IPS-NIHi11 (cell line): ENCODE measurements at regions not wholly inside any gene's neighbourhood (a gene's known extent, or its start where the extent isn't known, plus 50 kb on each side); places are given as distances from the start of the nearest gene placed in this dataset.
"Not testable (repeated sequence)": the region's sequence is repeated elsewhere in the genome, so short reads cannot be mapped to it uniquely, and the experiment has no call there.

ENCODE experiments used
- DNase-seq: peaks from one replicate; pipeline ENCODE4 v3.0.0; 2012; ENCODE audit warnings: mixed read lengths, low spot score

DNA sequence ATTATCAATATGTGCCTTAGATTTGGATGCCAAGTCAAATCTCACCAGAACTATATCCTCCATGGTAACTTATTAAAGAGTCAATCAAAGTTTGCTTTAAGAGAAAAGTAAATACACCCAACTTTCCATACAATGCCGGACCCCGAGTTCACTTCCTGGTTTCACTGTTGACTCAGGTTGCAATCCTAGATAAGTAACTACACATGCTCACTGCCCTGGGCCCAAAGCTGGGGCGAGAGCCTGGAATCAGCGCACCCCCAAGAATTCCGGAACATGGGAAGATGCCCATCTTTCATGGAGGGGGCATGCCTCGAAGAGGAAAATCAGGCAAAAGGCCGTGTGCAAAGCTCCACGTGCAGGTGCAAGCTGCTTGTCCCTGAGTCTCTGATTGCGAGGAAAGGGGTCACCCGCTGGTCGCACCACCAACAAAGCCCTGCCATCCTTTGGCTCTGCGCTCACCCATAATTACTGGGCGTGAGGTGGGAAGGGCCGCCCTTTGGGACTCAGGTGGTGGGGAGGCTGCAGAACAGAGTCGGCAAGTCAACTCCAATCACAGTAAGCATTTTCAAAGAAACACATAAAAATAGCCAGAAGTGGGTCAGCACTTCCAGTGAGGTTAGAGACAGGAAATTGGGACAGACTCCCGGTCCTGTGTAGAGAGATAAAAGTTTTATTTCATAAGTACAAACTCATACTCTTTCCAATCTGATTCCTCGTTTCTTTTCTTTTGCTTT, 167.7 kb downstream of the TOMM20 start:
- no peak for DNase-seq

- no peak for DNase-seq
Observed at GRCh38 chr1:234958706-234959657, 169.7 kb downstream of the TOMM20 start.

- peak; percentile 21 for DNase-seq
Observed at GRCh38 chr1:234958066-234958705, 170.5 kb downstream of the TOMM20 start.

DNA sequence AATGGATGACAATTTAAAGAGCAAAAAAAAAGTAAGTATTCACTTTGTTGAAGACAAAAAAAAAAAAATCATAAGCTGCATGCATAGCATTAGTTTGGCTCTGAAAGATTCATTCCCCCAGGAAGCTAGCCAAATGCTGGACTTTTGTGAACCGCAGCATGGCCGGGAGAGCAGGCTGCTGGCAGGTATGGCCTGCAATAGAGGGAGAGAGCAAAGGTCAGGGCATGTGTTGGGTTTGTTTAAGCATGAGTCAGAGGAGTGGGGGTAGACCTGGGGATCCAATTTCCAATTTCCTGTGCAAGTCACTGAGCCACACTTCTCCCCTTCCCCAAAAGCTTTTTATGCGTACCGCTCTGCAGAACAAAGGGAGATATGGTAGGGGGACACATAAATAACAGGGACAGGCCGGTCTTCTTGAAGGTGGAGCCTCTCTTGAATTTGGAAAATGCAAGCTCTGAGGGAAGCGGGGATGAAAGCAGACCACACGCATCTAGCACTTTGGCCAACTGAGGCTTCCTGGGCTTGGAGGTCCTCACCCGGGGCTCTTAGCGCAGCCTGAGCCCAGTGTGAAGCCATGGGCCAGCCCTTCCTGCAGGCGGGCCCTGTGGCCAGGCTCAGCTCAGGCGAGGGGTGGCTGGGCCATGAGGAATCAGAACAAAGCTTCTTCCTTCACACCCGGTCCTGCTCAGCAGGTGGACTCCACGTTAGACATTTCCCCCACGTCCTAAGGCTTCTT, 171.1 kb downstream of the TOMM20 start:
- DNase-seq: peak; percentile 70

GRCh38 chr1:234956821-234957329, 171.8 kb downstream of the TOMM20 start:
- peak; percentile 53 for DNase-seq

GRCh38 chr1:234955107-234955731, 173.4 kb downstream of the TOMM20 start:
- DNase-seq: no peak

DNA sequence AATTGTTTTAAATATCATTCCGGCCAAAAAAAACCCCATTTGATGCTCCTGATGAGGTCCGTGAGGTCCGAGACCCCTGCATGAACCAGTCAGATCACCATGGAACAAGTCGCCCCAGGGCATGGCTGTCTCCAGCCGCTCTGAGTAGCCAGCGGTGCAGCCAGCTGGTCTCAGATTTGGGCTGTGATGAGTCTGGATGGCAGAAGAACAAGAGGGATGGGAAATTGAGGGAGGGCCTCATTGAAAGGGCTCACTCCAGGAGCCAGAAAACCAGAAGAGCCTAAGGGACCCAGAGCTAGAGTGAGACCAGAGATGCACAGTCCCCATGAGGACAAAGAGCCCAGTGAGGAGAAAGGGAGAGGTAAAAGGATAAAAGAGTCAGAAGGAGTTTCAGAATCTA, 174.0 kb downstream of the TOMM20 start:
- DNase-seq: no peak

GRCh38 chr1:234953655-234954405, 174.8 kb downstream of the TOMM20 start:
- DNase-seq: no peak

- no peak for DNase-seq
Observed at GRCh38 chr1:234950598-234950997, 178.0 kb downstream of the TOMM20 start.

GRCh38 chr1:234949528-234949927, 179.1 kb downstream of the TOMM20 start:
- not testable (repeated sequence) for DNase-seq

DNA sequence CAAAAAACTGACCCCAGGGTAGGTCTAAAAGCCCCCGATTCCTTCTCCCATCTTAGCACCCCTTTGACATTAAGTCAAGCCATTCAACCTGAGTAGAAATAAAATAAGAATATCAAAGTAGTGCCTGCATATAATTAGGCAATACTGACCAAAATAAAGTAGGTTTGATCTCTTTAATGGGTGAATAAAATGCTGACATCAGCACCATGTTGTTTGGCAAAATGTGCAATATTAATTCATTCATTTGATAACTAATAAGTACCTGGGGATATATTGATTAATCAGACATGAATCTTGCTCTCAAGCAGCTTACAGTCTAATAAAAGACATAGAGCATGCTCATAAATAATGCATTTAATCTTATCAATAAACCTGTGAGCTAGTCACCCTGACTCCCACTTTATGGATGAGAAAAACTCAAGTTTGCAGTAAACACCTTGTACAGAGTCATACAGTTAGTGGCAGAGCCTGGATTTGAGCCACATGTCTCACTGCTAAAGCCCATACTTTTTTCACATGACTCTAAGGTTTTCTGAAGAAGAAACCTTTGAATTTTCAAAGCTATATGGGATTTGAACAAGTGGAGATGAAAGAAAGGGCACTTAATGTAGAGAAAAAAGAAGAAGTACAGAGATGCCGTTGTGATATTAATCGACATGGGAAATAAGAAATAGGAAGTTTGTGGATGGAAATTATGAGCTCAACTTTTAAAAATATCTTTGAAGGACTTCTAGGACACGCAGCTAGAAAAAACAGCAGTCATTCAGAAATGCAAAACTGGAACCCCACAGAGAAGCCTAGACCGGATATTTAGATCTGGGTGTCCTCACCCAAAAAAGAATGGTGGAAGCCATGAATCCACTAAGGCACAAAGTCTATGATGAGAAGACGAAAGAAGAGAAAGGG, 183.9 kb downstream of the TOMM20 start:
- no peak for DNase-seq

- no peak for DNase-seq
Observed at GRCh38 chr1:234943836-234944402, 184.7 kb downstream of the TOMM20 start.

GRCh38 chr1:234942879-234943506, 185.6 kb downstream of the TOMM20 start:
- DNase-seq: no peak

GRCh38 chr1:234942012-234942332, 186.7 kb downstream of the TOMM20 start:
- DNase-seq: no peak

GRCh38 chr1:234941321-234942011, 187.2 kb downstream of the TOMM20 start:
- no peak for DNase-seq

GRCh38 chr1:234940841-234941240, 187.8 kb downstream of the TOMM20 start:
- DNase-seq: no peak

DNA sequence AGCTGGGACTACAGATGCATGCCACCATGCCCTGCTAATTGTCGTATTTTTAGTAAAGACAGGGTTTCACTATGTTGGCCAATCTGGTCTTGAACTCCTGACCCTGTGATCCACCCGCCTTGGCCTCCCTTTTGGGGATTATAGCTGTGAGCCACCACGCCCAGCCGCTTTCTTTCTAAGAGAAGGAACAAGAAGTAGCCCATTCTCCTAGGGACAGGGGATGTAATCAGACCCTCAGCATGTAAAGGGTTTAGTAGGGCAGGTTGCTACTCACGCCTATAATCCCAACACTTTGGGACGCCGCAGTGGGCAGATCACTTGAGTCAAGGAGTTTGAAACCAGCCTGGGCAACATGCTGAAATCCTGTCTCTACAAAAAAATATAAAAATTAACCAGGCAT, 189.7 kb downstream of the TOMM20 start:
- DNase-seq: no peak

- DNase-seq: no peak
Observed at GRCh38 chr1:234938135-234938534, 190.5 kb downstream of the TOMM20 start.
